GM19238 (cell line): ENCODE measurements at regions not wholly inside any gene's neighbourhood (a gene's known extent, or its start where the extent isn't known, plus 50 kb on each side); places are given as distances from the start of the nearest gene placed in this dataset.
"Not testable (repeated sequence)": the region's sequence is repeated elsewhere in the genome, so short reads cannot be mapped to it uniquely, and the experiment has no call there.

Experiments
- DNase-seq: peaks from one replicate; pipeline ENCODE4 v3.0.0; 2011; ENCODE audit warnings: low spot score; ENCODE audit not compliant: insufficient read length

GRCh38 chr7:69205581-69205980 lies 392.7 kb upstream of the AUTS2 start:
- no peak for DNase-seq

- DNase-seq, result no peak
Measured at GRCh38 chr7:69208276-69208675, 390.0 kb upstream of the AUTS2 start.

DNA sequence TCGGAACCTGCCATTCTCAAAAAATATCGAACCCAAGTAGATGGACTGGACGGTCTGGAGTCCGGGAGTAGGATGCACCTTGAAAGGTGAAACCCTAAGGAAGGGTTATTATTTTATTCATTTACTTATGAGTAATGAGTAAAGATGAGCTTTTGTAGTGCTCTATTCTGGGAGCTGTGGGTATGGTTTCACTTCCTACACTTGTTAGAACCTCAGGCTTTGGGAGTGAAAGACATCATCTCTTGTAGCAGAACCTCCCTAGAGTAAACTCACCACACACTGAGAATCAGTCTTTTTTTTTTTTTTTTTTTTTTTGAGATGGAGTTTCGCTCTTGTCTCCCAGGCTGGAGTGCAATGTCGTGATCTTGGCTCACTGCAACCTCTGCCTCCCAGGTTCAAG lies 389.4 kb upstream of the AUTS2 start:
- peak; percentile 7 for DNase-seq

DNA sequence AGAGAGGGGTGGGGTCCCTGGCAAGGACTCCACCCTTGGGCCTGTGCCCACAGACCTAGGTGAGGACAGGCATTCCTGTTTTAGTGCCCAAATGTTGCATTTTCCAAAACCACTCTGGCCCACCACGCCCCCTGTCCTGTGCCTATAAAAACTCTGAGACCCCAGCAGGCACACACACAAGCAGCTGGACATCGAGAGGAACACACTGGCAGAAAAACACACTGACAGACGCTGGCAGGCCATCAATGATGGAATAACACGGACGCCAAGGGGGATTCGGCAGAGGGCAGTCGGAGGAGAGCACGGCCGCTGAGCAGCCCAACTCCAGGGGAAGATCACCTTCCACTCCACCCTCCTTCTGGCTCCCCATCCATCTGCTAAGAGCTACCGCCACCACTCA lies 386.9 kb upstream of the AUTS2 start:
- no peak for DNase-seq

GRCh38 chr7:69211739-69212138 lies 386.5 kb upstream of the AUTS2 start:
- DNase-seq, result no peak

DNA sequence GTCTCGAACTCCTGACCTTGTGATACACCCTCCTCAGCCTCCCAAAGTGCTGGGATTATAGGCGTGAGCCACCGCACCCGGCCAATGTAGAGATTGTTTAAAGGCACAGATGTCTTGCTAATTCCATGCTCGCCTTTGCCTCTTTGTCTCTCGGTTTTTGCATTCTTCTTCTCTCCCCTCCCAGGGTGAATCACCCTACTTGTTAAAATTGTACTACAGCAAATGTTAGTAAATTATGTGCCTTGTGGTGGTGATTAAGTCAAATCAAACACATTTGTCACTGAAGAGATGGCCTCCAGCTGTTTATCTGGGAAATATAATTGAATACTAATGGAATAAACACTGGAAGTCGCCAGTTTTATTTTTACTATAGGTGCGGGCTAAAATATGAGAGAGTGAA lies 384.4 kb upstream of the AUTS2 start:
- no peak for DNase-seq

DNA sequence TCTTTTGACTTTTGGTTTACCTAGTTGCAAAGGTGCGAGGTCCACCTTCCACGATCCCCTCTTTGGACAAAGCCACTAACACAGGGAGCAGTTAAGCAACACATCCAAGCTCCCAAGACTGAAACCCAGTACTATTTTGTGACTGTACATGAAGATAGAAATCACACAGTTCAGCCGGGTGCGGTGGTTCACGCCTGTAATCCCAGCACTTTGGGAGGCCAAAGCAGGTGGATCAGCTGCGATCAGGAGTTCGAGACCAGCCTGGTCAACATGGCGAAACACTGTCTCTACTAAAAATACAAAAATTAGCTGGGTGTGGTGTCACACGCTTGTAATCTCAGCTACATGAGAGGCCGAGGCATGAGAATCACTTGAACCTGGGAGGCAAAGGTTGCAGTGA lies 382.8 kb upstream of the AUTS2 start:
- DNase-seq, result not testable (repeated sequence)

DNA sequence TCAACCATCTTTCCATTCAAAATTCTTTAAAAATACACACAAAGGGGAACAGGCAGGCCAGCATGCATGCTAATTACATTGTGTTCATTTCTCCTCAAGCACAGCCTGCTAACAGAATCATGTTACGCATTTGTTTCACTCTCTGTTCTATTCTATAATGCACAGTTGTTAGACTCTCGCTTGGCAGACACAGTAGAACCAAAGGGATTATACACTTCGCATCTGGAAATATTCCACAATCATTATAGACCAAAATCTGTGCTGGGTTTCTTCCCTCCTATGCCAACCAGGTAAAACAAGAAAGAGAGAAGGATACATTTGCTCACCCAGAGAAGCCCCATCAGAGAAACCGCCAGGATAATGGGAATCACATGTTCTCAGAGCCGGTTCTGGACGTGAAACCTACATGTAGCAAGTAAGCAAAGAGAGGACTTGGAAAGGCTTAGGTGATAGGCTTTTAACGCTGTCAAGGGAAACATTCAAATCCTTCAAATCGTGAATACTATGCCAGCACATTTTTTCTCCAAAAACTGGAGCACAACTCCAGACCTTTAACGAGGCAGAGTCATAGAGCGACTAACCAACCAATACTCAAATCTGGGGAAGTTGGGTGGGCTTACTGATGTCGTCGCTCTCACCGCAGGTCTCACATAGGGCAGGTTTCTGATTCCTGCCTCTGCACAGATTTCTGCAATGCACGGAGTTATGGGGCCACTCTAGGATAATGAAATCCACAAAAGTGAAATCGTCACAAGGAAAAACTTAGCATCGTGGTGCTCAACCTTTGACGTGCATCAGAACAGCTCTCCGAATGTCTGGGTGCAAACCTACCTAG lies 380.5 kb upstream of the AUTS2 start:
- no peak for DNase-seq

GRCh38 chr7:69218576-69218975 lies 379.7 kb upstream of the AUTS2 start:
- DNase-seq, result no peak

- DNase-seq, result no peak
Measured at GRCh38 chr7:69219381-69219780, 378.9 kb upstream of the AUTS2 start.

GRCh38 chr7:69225259-69225943 lies 372.9 kb upstream of the AUTS2 start:
- no peak for DNase-seq

DNA sequence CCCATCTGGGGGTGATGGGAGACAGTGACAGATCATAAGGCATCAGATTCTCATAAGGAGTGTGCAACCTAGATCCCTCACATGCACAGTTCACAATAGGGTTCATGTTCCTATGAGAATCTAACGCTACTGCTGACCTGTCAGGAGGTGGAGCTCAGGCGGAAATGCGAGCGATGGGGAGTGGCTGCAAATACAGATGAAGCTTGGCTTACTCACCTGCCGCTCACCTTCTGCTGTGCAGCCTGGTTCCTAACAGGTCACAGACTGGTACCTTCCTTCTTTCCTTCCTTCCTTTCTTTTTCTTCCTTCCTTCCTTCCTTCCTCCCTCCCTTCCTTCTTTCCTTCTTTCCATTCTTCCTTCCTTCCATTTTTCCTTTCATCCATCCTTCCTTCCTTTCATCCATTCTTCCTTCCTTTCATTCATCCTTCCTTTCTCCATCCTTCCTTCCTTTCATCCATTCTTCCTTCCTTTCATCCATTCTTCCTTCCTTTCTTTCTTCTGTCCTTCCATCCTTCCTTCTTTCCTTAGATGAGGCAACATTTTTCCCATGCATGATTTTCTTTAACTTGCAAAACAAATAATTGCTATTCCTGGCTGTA lies 370.0 kb upstream of the AUTS2 start:
- DNase-seq, result no peak

DNA sequence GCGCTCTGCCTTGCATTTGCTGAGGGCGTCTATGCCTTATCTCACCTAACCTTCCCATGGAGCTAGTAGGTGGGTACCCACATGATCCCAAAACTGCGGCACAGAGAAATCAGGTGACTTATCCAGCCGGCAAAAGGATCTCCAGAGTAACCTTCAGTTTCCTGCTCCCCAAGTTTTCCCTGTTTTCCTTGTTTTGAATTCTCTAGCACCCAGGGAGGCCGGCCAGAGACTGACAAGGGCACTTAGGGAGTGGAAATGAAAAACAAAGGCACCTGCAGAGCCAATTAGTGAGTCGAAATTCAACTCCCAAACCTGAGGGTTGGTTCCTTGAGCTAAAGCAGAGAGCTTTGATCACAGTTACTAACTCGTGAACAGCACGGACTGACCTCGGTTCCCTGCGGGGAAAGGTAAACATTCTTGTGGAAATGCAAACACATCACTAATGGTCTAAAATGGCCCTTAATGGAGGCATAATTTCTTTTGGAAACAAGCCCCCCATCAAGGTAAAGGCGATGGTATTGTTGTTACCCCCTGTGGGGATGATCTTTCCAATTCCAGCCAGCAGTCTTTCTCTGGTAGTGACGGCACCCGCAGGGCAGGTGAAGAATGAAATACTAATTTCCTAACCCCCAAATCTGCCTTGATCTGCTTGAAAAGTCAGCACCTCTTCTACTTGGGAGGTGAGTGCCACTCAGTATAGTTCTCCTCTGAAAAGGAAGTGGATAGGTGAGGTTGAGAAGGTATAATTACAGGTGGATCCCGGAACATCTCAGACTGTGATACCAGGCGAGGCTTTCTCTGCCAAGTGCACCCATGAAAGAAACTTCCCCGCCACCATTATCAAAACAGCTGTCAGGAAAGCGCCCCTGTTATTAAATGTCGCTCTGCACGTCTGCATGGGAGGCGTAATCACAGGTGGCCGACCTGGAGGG lies 365.6 kb upstream of the AUTS2 start:
- DNase-seq, result no peak

DNA sequence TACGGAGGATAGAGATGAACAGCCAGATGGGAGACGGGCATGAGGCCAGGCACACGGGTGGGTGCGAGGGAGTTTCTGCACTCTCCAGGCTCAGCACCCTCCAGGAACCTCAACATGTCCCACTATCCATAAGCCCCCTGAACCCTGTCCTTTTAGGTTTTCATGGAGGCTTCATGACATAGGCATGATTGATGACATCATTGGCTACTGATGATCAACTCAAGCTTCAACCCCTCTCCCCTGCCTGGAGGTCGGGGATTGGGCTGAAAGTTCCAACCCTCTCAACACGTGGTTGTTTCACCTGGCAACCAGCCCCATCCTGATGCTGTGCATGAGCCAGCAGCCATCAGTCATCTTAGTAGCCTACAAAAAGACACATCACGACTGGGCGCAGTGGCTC lies 360.7 kb upstream of the AUTS2 start:
- DNase-seq, result no peak

- DNase-seq, result no peak
Measured at GRCh38 chr7:69243016-69243415, 355.3 kb upstream of the AUTS2 start.

DNA sequence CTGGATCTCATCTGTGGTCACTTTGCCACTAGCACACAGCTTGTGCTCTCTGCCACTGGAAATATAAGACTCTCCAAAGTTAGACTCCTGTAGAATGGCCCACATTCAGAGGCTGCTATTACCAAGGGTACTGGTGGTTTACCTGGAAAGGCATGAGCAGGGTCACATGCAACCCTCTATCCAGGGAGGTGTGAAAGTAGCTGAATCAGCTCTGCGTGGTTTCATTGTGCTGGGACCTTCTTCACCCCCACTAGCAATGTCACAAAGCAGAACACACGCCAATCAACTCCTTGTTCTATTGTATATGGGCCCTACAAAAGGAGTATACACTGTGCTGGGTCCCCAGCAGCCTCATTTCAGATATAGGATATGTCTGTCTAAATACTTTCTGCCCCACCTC lies 353.6 kb upstream of the AUTS2 start:
- no peak for DNase-seq

DNA sequence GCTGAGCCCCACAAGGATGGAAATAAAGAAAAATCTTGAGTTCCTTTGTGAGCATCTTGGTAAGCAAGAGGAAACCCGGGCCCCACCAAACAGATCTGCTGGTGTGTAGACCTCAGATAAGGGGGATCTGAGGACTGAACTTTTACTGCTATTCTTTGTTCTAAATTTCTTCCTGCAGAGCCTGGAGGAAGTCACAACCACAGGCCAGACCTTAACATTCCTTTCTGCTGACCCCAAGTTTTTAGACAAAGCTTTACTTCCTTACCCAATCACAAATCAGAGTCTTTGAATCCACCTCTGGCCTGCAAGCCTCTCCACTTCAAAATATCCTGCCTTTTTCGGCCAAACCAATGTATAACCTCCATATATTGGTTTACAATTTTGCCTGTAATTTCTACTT lies 352.6 kb upstream of the AUTS2 start:
- DNase-seq, result no peak

GRCh38 chr7:69246758-69247157 lies 351.5 kb upstream of the AUTS2 start:
- DNase-seq, result no peak

GRCh38 chr7:69248382-69248828 lies 349.9 kb upstream of the AUTS2 start:
- DNase-seq, result not testable (repeated sequence)

DNA sequence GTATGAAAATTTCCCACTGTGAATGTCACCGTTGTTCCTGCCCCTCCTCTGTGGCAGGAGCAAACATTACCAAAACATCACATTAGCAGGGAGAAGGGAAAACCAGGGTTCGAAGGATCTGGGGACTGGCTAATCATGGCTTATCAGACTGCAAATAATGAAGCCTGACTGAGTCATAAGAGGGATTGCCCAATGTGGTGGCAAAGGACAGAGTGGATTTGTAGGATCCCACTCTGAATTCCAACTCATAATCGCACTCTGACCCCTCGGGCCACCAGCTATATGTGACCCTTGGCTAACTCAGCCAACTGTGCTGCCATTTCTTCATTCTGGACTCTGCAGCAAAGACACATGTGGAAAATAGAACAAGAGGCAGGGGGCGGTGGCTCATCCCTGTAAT lies 347.3 kb upstream of the AUTS2 start:
- DNase-seq, result no peak

DNA sequence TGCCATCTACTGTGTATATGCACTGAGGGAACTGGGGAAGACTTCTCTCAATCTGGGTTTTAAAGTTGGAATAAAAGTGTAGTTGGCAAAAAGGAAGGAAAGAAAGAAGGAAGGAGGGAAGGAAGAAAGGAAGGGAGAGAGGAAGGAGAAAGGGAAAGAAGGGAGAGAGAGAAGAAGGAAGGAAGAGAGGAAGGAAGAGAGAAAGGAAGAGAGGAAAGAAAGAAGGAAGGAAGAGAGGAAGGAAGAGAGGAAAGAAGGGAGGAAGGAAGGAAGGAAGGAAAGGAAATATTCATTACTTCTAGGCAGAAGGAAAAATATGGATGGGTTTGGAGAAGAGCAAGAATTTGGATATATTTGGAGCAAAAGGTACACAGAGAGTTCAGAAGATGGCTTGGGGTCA lies 343.6 kb upstream of the AUTS2 start:
- DNase-seq, result no peak
